Heart right ventricle (tissue), 16 donors: ENCODE measurements at regions not wholly inside any gene's neighbourhood (a gene's known extent, or its start where the extent isn't known, plus 50 kb on each side); places are given as distances from the start of the nearest gene placed in this dataset.

ENCODE experiments used
- ATAC-seq, 8 donors: fragments of 200-7000 bp; cut with Tn5 transposase; one replicate each; pipeline ENCODE4 v1.9.1; 2020; ENCODE audit warnings: mild to moderate bottlenecking in 8 of 8, moderate library complexity in 8 of 8, moderate number of reproducible peaks in 1 of 8
- DNase-seq, 2 donors: peaks; one replicate each; pipeline ENCODE4 v3.0.0-alpha.2; 2020
- H3K27ac ChIP-seq, 10 donors: fragments of 200-600 bp; sonication (generic) in 2 of 10; one replicate each; pipeline versions ENCODE4 v1.5.0 to v1.8.0; 2020 to 2022; ENCODE audit warnings: mild to moderate bottlenecking in 3 of 10
- H3K27me3 ChIP-seq, 7 donors: fragments of 200-600 bp; one replicate each; pipeline ENCODE4 v1.8.0; 2021 to 2022; ENCODE audit warnings: mild to moderate bottlenecking in 2 of 7
- H3K36me3 ChIP-seq, 9 donors: fragments of 200-600 bp; sonication (generic) in 1 of 9; one replicate each; pipeline versions ENCODE4 v1.5.0 to v1.8.0; 2020 to 2022; ENCODE audit warnings: mild to moderate bottlenecking in 2 of 9
- H3K4me1 ChIP-seq, 9 donors: fragments of 200-600 bp; sonication (generic) in 1 of 9; one replicate each; pipeline versions ENCODE4 v1.5.0 to v1.8.0; 2020 to 2022; ENCODE audit warnings: mild to moderate bottlenecking in 4 of 9
- H3K4me3 ChIP-seq, 10 donors: fragments of 200-600 bp; sonication (generic) in 2 of 10; one replicate each; pipeline versions ENCODE4 v1.5.0 to v1.8.0; 2020 to 2022; ENCODE audit warnings: mild to moderate bottlenecking in 7 of 10, moderate library complexity in 2 of 10
- H3K9me3 ChIP-seq, 11 donors: fragments of 200-600 bp in 10 of 11; sonication (generic) in 2 of 11; one replicate each; pipeline versions ENCODE4 v1.5.0 to v1.8.0; 2013 to 2022; ENCODE audit warnings: mild to moderate bottlenecking in 2 of 11, control low read depth in 1 of 11, moderate library complexity in 1 of 11
- CTCF ChIP-seq, 9 donors: fragments of 200-600 bp; sonication (generic) in 2 of 9; IDR thresholded peaks; one replicate each; pipeline versions ENCODE4 v1.5.0 to v1.8.0; 2021 to 2022; ENCODE audit warnings: antibody characterized with exemption in 9 of 9, mild to moderate bottlenecking in 5 of 9, moderate library complexity in 1 of 9
- WGBS, 2 donors: extraction: QIAGEN DNeasy Blood & Tissue Kit; methylation state at CpG; one replicate each; pipeline ENCODE4 v1.1.7; 2013; ENCODE audit warnings: inconsistent platforms in 1 of 2; 5-methylcytosine and 5-hydroxymethylcytosine counted together
- intact Hi-C, 10 donors: fragments of 100-400 bp; cut with DNase I; formaldehyde crosslinking; loops; one replicate each; pipeline versions ENCODE4 v1.11.1 to v1.14.2; 2022
- donor health status: Arrhythmogenic right ventricular cardiomyopathy.
- donor health status: ischemic (EF 13 %, LVEDD 7.1; RV severe dilation, severe dysfunction).
- donor health status: healthy with polysubstance abuse.
- donor health status: DM: no; HTN: yes; CAD: no.
- donor health status: DM: no; HTN: no; CAD: no.
- donor health status: ischemic (EF 25% LVEDD 6.9; RV normal size, moderate dysfunction).
- donor health status: ischemic (EF 25% LVEDD 5.7; RV mildly dilated, moderate dysfunction).
- donor health status: healthy.
- donor health status: DM: yes; HTN: yes; CAD: no.
- donor health status: Ischemic cardiomyopathy.
- donor health status: ischemic (EF 35%, LVEDD 5.7; RV mildly dilated, moderate dysfunction).
- donor health status: nonischemic (EF 11% LVEDD 7.7; RV severe dilation, severe dysfunction).
- donor health status: DM: yes; HTN: yes; CAD: no.
- donor health status: PGD.
- donor health status: ischemic (EF 29% LVEDD 5.4; RV normal size, mild dysfunction).
- donor health status: nonischemic (EF 23%, LVEDD 6.1; RV moderate dilation, normal function).

GRCh38 chr4:27628609-27629008 lies 768.0 kb downstream of the STIM2 start:
- H3K36me3 ChIP-seq = no peaks in the 10 kb centered on the region
- ATAC-seq = no peak
- no peak overlapping the region for H3K4me3 ChIP-seq
- WGBS, 2 donors = 89% methylated on average over 4 of the region's 4 CpGs
- no peak for TF ChIP-seq CTCF (IDR thresholded peaks at IDR 0.05)
- H3K4me1 ChIP-seq = no peaks in the 10 kb centered on the region
- H3K27me3 ChIP-seq = no peaks in the 10 kb centered on the region
- intact Hi-C loops = no loop called here
- no peaks in the 10 kb centered on the region for H3K9me3 ChIP-seq
- no peak for DNase-seq
- H3K27ac ChIP-seq = no peak overlapping the region

DNA sequence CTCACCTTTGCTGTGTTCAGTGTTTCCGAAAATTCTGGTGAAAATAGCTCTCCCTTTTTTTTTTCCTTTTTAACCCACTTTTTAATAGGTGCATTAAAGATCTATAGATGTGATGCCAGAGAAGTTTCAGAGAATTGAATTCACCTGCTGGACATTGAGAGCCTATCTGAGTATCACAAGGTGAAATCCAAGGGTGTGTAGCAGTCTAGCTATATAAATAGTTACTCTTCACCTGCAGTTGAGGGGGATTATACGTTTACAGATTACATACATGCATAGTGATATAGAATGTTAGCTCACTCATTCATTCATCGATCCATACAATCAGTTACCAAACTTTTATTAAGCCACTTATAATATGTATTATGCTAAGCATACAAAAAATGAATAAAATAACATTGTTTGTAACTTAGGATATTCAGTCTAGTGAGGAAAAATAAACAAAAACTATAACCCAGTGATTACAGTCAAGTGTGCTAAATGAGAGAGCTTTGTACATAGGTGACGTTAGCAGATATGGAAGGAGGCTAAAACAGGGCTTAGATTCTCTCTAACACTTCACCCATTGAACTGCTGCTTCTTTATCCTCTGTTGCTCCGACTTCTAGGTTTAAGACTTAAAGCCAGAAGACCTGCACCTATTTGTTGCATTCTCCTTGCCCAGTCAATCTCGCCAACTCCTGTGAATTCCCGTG lies 769.0 kb downstream of the STIM2 start:
- TF ChIP-seq CTCF (IDR thresholded peaks at IDR 0.05) = no peak
- WGBS, 2 donors = 77 to 79% methylated on average over 7 of the region's 7 CpGs
- intact Hi-C loops = no loop called here

DNA sequence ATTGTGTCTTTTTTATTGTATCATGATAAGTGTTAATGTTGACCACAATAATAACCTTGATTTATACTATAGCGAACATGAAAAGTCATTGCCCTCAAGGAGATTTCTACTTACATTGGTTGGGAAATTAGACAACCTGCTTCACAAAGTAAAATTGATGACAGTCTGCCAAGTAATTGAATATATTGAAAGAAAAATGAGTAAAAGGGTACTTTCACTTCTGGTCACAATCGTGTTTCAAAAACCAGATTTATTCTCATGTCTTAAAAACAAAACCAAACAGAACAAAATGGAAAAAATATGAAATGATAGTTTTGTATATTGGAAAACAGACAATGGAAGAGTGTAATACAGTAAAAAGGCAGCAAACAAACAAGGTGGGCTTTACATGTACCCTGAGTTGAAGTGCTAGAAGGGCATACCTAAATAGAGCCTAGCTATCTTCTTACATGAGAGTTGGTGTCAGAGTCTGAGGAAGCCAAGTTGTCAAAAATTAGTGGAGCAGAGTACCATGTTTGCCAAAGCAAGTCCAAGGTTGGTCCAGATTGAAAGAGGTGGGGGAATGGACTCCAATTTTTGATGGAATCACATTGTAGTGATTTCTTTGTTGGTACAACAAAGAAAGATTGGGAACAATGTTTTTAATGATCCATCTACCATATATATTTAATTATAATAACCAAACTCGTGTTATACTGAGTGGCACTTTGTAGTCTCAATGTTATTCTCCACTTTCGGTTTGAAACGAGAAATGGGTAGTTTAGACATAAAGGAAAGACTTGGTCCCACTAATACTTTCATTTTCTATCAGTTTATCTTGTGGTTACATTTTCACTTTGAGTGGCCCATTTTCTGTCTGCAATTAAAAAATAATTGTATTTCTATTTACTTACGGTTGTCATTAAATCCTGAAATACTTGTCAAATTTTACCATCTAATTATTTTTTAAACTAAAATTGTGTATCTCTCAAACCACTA lies 775.6 kb downstream of the STIM2 start:
- TF ChIP-seq CTCF (IDR thresholded peaks at IDR 0.05) = no peak
- DNase-seq (no peak), ATAC-seq (no peak)
- Histone ChIP-seq H3K36me3 (no peaks in the 10 kb centered on the region), H3K27ac (no peak overlapping the region), H3K4me1 (no peaks in the 10 kb centered on the region), H3K27me3 (no peaks in the 10 kb centered on the region), H3K9me3 (no peaks in the 10 kb centered on the region), H3K4me3 (no peak overlapping the region)
- intact Hi-C loops = no loop called here
- 89 to 93% methylated on average over 6 of the region's 6 CpGs for WGBS, 2 donors

More for the DNA sequence above, 769.0 kb downstream of the STIM2 start:
- Histone ChIP-seq H3K36me3 (no peaks in the 10 kb centered on the region), H3K4me1 (no peaks in the 10 kb centered on the region), H3K4me3 (no peak overlapping the region), H3K9me3 (no peaks in the 10 kb centered on the region), H3K27me3 (no peaks in the 10 kb centered on the region), H3K27ac (no peak overlapping the region)
- DNase-seq = no peak
- ATAC-seq = no peak

- Histone ChIP-seq H3K36me3 (no peaks in the 10 kb centered on the region), H3K4me3 (no peak overlapping the region), H3K4me1 (no peaks in the 10 kb centered on the region), H3K27me3 (no peaks in the 10 kb centered on the region), H3K9me3 (no peaks in the 10 kb centered on the region), H3K27ac (no peak overlapping the region)
- no peak for ATAC-seq
- 43 to 48% methylated on average over 2 of the region's 2 CpGs for WGBS, 2 donors
- DNase-seq = no peak
- TF ChIP-seq CTCF (IDR thresholded peaks at IDR 0.05) = no peak
- intact Hi-C loops = no loop called here
Observed at GRCh38 chr4:27638163-27638915, 777.7 kb downstream of the STIM2 start.
